ENCODE measurements at regions not wholly inside any gene's neighbourhood (a gene's known extent, or its start where the extent isn't known, plus 50 kb on each side); places are given as distances from the start of the nearest gene placed in this dataset.

DNA sequence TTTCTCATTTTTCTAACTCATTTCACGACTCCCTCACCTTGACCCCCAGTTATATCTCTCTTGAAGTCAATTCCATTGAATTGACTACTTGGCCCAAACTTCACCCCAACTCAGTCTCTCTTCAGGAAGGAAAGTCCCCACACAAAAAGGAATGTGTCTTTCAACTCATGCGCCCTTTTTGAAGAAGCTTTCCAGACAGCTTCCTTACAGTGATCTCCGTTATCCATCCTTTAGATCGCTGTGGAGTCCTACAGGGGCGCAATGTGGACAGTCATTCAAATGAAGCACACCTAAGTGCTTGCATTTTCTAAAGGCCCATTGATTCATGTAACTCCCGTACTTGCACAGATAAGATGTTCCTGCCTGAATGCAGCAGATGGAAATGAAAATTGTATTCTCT lies 101.1 kb upstream of the VPREB1 start:
- POLR2A ChIA-PET: no interaction called here
- Mint-ChIP-seq H3K36me3 (ENCODE audit: low read depth) (no peaks in the 10 kb centered on the region), H3K9me3 (no peaks in the 10 kb centered on the region), H3K27ac (no peak overlapping the region), H3K4me3 (no peak overlapping the region), H3K27me3 (peaks cover 34% of the 10 kb centered on the region), H3K4me1 (ENCODE audit: low read depth) (no peaks in the 10 kb centered on the region)
- ATAC-seq (no peak), DNase-seq (no peak)
- TF ChIP-seq, protein P1, sequence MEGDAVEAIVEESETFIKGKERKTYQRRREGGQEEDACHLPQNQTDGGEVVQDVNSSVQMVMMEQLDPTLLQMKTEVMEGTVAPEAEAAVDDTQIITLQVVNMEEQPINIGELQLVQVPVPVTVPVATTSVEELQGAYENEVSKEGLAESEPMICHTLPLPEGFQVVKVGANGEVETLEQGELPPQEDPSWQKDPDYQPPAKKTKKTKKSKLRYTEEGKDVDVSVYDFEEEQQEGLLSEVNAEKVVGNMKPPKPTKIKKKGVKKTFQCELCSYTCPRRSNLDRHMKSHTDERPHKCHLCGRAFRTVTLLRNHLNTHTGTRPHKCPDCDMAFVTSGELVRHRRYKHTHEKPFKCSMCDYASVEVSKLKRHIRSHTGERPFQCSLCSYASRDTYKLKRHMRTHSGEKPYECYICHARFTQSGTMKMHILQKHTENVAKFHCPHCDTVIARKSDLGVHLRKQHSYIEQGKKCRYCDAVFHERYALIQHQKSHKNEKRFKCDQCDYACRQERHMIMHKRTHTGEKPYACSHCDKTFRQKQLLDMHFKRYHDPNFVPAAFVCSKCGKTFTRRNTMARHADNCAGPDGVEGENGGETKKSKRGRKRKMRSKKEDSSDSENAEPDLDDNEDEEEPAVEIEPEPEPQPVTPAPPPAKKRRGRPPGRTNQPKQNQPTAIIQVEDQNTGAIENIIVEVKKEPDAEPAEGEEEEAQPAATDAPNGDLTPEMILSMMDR (IDR thresholded peaks at IDR 0.05): no peak
- CTCF ChIA-PET: no interaction called here
- intact Hi-C loops (cut with micrococcal nuclease): no loop called here

DNA sequence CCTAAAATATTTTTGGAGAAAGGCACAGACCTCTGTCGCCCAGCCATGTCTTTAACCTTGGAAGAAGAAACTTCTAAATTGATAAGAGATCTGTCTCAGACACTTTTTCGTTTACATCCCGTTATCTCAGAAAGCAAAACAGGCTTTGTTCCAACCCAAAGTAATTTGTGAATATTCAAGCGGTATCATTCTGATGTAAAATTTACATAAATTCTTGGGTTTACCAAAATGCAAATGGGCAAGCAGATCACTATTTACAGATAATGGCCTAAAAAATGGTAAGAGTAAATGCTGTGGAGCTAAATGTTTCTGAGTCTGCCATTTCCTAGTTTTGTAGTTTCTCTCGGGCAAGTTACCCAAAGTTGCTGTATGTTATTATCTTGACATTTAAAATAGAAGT lies 101.9 kb upstream of the VPREB1 start:
- Mint-ChIP-seq H3K27me3 (peaks cover 30% of the 10 kb centered on the region), H3K36me3 (ENCODE audit: low read depth) (no peaks in the 10 kb centered on the region), H3K27ac (no peak overlapping the region), H3K9me3 (no peaks in the 10 kb centered on the region), H3K4me3 (no peak overlapping the region), H3K4me1 (ENCODE audit: low read depth) (no peaks in the 10 kb centered on the region)
- TF ChIP-seq, protein P1 (IDR thresholded peaks at IDR 0.05): no peak
- DNase-seq (no peak), ATAC-seq (no peak)
- POLR2A ChIA-PET: interaction anchor here (1.0 kb wide), 1 partner anchor 105 kb away, joined by 3 read pairs; no protein-coding TSS in a partner anchor
- intact Hi-C loops (cut with micrococcal nuclease): no loop called here
- CTCF ChIA-PET: interaction anchor here (1.0 kb wide), 1 partner anchor 31 kb away, joined by 3 read pairs; no protein-coding TSS in a partner anchor

DNA sequence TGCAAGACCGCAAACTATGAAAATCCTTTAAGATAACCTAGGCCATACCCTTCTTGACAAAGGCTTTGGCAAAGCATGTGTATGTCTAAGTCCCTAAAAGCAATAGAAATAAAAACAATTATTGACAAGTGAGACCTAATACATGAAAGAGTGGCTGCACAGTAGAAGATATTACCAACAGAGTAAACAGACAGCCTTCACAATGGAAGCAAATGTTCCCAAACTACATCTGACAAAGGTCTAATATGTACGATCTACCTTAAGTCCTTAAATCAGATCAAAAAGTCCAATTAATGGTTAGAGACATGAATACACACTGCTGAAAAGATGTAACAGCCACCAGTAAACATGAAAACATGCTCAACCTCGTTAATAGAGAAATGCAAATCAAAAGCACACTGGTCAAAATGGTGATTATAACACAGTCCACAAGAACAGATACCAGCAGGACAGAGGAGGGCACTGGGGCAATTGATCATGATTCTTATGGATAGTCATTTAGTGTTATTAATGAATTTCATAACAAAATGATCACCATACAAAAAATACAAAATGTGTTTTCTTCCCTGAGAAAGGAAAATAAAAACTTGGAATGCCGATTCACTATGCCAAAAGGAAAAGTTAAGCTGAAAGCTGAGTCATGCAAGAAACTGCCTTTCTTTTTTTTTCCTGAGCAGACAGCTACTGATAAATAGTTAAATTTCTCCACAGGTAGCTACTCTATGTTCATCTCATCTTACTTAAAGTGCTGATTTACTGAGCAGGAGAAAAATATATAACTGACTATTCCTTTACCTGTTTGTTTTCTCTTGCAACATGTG lies 102.6 kb upstream of the VPREB1 start:
- DNase-seq: no peak
- Mint-ChIP-seq H3K27me3 (peaks cover 31% of the 10 kb centered on the region), H3K27ac (no peak overlapping the region), H3K36me3 (ENCODE audit: low read depth) (no peaks in the 10 kb centered on the region), H3K4me3 (no peak overlapping the region), H3K9me3 (no peaks in the 10 kb centered on the region), H3K4me1 (ENCODE audit: low read depth) (no peaks in the 10 kb centered on the region)
- TF ChIP-seq, protein P1 (IDR thresholded peaks at IDR 0.05): no peak
- intact Hi-C loops (cut with micrococcal nuclease): no loop called here
- ChIA-PET POLR2A (interaction anchor here (1.0 kb wide), 1 partner anchor 104 kb away, joined by 3 read pairs; no protein-coding TSS in a partner anchor), CTCF (interaction anchor here (1.0 kb wide), 1 partner anchor 31 kb away, joined by 3 read pairs; no protein-coding TSS in a partner anchor)
- no peak for ATAC-seq

DNA sequence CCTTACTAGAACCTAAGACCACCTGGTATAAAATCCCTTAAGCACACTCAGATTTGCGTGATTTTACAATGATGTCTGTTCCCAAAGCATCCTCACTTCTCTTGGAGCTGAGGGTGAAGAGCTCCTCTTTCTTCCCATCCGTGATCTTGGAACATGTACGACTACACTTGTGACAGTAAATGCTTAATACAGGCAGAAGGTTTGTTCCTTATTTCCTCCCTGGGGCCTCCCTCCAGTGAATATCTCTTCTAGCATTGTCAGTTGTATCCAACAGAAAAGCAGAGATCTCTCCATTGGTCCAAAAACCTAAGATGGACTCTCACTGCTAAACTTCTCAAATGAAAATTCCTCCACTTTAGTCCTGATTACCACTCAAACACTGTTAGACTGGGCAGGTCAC lies 103.6 kb upstream of the VPREB1 start:
- Mint-ChIP-seq H3K36me3 (ENCODE audit: low read depth) (no peaks in the 10 kb centered on the region), H3K27ac (no peak overlapping the region), H3K4me3 (no peak overlapping the region), H3K9me3 (no peaks in the 10 kb centered on the region), H3K27me3 (peaks cover 26% of the 10 kb centered on the region), H3K4me1 (ENCODE audit: low read depth) (no peaks in the 10 kb centered on the region)
- TF ChIP-seq, protein P1 (IDR thresholded peaks at IDR 0.05): no peak
- ChIA-PET CTCF (no interaction called here), POLR2A (no interaction called here)
- DNase-seq: no peak
- intact Hi-C loops (cut with micrococcal nuclease): no loop called here
- no peak for ATAC-seq

DNA sequence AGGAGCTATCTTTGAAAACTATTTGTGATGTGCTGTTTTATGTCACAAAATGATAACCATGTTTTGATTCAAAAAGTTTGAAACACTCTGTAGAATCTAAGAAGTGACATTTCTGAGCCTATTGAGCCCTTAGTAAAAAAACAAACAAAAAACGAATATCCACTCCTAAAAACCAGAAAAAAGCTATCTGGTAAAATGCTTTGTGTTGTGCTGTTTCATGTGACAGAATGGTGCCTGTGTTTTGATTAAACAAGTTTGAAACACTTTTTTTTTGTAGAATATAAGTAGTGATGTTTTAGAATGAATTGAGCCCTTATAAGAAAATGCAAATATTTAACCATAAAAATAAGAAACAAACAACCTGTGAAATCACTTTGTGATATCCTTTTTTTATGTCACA lies 105.2 kb upstream of the VPREB1 start:
- POLR2A ChIA-PET: no interaction called here
- Mint-ChIP-seq H3K4me1 (ENCODE audit: low read depth) (no peaks in the 10 kb centered on the region), H3K4me3 (no peak overlapping the region), H3K36me3 (ENCODE audit: low read depth) (no peaks in the 10 kb centered on the region), H3K27me3 (peaks cover 26% of the 10 kb centered on the region), H3K27ac (no peak overlapping the region), H3K9me3 (no peaks in the 10 kb centered on the region)
- CTCF ChIA-PET: no interaction called here
- ATAC-seq (no peak), DNase-seq (no peak)
- intact Hi-C loops (cut with micrococcal nuclease): no loop called here
- TF ChIP-seq, protein P1 (IDR thresholded peaks at IDR 0.05): no peak

Data from activated CD8-positive, alpha-beta T cell treated with anti-CD3 and anti-CD28 coated beads for 36 hours (primary cell).